PC-9 (cell line): ENCODE measurements at regions not wholly inside any gene's neighbourhood (a gene's known extent, or its start where the extent isn't known, plus 50 kb on each side); places are given as distances from the start of the nearest gene placed in this dataset.

Experiments
- CTCF ChIP-seq: fragments of 200-600 bp; sonication (generic); conservative IDR thresholded peaks from 2 replicates; pipeline ENCODE4 v1.6.1; 2017; ENCODE audit warnings: mixed run types, antibody characterized with exemption, mild to moderate bottlenecking, moderate library complexity
- EZH2 ChIP-seq: fragments of 200-600 bp; sonication (generic); IDR thresholded peaks from 2 replicates; pipeline ENCODE4 v1.8.0; 2017; ENCODE audit warnings: antibody characterized with exemption, low read depth

- TF ChIP-seq CTCF (no peak), EZH2 (no peak)
Observed at GRCh38 chr11:39809833-39810232, 1649.6 kb downstream of the LRRC4C start.
